GM18520 (cell line): ENCODE measurements at regions not wholly inside any gene's neighbourhood (a gene's known extent, or its start where the extent isn't known, plus 50 kb on each side); places are given as distances from the start of the nearest gene placed in this dataset.

Source experiments
- ATAC-seq: cut with Tn5 transposase; IDR thresholded peaks from one replicate; pipeline ENCODE4 v1.9.1; 2021; ENCODE audit not compliant: unreplicated experiment

DNA sequence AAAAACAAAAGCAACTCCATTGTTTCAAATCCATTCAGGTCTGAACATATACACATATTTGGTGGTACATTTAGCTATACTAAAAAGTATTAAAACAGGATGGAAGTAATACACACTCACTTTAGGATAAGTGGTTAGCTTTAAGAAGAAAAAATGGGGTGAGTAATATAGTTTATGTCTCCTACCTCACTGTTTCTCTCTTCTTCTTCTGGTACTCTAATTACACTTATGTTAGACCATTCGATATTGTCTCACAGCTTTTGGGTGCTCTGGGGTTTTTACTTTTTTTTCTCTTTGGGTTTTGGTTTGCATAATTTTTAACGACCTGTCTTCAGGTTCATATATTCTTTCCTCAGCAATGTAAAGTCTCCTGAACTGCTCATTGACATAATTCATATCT, 75.4 kb upstream of the AKAP13 start:
- no peak for ATAC-seq

- no peak for ATAC-seq
Observed at GRCh38 chr15:85306946-85307686, 73.3 kb upstream of the AKAP13 start.

DNA sequence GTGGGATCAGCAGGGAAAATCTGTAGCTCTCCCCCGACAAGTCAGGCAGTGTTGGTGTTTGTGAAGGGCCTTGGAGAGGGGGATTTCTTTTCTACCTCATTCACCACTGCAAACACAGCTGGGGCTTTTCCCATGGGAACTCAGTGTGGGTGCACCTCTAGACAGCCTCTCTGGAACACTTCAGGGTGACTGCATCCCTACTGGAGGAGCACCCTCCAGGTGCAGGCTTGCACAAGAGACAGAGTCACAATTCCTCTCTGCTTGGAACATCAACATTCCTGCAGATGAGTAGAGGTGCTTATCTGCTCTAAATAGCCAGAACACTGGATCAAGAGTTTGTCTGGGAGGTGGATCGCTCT, 72.7 kb upstream of the AKAP13 start:
- no peak for ATAC-seq

DNA sequence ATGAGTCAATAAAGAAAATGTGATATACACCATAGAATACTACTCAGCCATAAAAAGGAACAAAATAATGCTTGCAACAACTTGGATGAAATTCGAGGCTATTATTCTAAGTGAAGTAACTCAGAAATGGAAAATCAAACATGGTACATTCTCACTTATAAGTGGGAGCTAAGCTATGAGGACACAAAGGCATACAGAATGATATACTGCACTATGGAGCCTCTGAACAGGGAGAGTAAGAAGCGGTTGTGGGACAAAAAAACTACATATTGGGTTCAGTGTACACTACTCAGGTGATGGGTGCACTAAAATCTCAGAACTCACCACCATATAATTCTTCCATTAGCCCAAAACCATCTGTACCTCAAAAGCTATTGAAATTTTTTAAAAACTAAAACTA, 68.8 kb upstream of the AKAP13 start:
- ATAC-seq: no peak

DNA sequence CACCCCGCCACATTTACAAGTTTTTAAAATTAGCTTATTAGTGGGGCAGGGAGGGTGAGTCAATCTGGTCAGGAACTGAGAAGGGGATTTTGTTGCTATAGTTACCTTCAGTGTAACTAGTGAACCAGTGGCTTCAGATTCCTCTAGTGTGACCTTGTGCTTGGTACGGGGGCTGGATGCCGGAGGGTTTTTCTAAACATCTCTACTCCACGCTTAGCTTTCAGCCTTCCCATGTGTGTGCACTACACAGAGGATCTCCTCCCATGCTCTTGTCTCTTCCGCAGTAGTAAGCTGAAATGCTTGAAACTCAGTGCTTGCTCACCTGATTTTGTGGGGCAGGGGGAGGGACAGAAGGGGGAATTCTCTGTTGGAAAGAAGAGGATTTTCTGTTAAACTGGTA, 67.9 kb upstream of the AKAP13 start:
- ATAC-seq: peak; percentile 90

DNA sequence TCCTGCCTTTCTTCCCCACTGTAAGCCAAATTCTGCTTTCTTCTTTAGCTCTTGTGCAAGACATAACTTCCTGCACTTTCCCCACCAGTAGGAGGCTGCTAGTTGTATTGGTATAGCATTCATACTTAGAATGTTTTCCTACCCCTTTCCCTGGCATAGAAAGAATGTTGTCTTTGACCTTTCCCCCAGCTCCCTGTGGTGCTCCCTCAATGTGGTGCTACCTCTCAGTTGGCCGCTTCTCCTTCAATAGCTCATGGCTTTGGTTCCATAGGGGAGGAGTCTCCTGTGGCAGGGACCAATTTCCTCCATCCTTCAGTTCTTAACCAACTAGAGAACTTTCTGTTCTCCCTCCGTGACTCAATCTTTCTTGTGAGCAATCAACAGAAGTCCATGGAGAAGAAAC, 67.5 kb upstream of the AKAP13 start:
- no peak for ATAC-seq

DNA sequence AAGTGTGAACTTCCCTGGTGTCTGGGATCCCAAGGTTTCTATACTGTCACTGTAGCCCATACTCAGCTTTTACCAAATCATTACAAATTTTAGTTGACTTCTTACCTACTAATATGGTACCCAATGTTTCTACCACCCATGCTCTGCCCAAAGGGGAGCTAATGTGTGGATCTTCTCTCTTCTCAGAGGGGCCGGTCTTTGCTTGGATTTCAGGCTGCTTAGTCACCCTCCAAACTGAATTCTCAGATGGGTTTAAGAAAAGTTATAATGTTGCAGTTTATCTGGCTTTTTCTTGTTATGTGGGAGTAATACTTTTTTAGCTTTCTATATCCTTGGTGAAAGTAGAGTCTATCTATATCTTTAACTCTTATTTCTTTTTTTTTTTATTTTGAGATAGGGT, 67.1 kb upstream of the AKAP13 start:
- ATAC-seq: no peak

DNA sequence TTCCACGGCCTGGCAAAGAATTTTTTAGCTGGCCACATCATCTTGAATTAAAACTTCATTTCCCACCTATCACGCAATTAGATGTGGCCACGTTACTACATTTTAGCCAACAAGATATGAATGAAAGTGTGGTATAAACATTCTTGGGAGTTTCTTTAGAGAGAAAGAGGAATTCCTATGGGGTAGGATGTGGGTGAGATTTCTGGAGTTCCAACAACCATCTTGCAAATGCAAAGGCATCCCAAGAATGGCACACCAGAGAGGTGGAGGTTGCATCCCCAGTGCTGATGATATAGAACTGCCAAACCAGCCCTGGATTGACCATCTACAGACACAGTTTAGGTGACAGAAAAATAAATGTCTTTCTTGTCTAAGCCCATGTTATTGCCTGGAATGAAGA, 66.3 kb upstream of the AKAP13 start:
- no peak for ATAC-seq

- ATAC-seq: no peak
Observed at GRCh38 chr15:85314633-85315032, 65.8 kb upstream of the AKAP13 start.

GRCh38 chr15:85316244-85316934, 64.0 kb upstream of the AKAP13 start:
- ATAC-seq: no peak

DNA sequence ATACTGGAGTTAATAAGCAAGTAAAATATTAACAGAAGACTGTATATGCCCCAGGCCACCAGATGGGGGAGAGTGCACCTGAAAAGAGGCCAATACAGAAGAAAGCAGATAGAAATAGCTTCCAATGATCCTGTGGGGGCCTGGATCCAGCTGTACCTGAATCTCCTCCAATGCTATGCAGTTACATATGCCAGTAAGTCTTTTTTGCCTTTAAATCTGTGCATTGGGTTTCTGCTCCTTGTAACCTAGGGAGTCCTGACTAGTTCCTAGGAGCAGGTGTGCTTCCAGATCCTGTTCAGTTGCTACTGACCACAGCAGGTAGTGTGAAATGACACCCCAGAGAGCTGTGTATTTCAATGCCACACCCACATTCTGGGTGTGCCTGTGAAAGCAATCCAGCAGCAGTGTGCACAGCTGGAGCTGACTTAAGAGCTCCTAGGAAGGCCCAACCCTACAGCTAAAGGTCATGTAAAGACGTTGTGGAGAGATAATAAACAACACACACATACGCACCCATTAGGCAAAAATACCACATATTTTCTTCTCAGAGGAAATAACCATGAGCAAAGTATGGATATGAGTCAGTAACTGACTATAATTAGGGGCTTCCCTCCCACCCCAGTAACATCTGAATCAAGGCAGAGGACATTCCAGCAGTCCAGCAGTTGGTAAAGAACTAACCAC, 62.2 kb upstream of the AKAP13 start:
- peak; percentile 91 for ATAC-seq

DNA sequence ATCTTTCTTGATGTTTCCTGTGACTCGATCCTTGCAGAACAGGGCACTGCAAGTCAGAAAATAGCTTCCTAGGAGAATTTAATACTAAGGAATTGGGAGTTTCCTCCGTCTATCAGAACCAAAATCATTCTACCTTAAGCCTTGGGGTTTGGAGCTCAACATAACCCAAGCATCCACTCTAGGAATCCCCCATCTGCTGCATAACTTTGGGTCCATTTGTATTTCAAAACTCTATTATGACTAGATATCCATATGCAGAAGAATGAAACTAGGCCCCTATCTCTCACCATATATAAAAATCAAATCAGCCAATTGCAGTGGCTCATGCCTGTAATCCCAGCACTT, 61.7 kb upstream of the AKAP13 start:
- ATAC-seq: no peak

DNA sequence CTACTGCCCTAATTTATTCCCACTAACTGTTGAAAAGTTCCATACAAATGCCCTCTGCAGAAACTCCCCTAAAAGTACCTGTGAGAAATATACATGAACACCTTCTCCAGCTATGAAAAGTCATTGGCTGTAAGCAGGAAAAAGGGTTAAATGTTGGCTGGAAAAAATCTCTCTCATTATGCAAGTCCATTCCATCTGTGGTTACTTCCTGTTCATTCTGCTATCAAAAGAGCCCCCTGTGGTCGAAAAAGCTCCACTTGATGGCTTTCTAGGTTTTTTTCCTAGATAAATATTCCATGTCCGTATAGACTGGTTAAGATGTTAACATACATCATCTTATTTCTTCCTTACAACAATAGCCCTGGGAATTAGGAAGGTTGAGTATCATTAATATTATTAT, 56.2 kb upstream of the AKAP13 start:
- no peak for ATAC-seq

DNA sequence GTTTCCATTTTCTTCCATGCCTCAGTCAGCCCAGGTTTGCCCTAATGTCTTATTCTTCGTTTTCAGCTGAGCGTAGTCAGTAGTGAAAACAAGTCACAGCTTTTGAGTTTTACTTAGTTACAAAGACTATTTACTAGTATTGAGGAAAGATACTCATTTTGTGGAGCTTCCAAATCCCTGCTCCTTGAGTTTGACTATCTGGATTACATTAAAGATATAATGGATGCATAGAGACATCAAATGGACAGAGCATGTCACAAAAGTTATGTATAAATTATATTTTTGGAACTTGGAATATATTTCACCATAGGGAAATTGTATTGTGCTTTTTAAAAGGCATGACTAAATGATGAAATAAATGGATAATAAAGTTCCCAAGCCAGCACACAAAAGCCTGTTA, 54.6 kb upstream of the AKAP13 start:
- ATAC-seq: no peak

DNA sequence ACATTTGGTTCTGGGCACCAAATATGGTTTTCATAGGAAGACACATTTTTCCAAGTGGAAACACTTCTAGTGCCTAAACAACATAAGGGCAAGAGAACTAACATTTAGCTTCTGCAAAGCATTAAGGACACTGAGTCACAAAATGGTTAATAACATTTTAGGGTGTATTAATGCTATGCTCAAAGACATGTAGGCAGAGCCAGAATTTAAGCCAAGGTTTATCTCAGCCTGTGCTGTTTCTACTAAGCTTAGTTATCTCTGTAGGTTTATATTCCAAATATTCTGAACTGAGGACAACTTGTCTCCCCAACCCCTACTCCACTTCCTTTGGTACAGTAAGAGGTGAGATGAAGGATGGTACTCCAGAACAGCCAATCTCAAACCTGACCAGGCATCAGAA, 54.1 kb upstream of the AKAP13 start:
- ATAC-seq: no peak

DNA sequence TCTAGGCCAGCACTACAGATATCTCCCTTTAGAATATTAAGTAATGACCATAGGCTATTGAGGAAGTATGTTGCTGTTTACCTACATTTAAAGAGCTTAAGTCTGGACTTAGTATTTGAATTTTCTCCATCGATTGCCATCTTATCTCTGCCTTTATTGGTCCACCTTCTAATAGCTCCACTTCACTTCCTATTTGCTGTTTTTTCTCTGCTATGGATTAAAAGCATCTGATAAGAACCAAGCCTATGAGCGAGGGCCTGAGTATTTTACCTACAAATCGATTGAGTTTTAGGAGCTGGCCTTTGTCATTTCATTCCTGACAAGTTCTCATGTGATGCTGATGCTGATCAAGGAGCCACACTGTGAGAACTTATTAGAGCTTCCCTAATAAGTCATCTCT, 52.6 kb upstream of the AKAP13 start:
- ATAC-seq: no peak

DNA sequence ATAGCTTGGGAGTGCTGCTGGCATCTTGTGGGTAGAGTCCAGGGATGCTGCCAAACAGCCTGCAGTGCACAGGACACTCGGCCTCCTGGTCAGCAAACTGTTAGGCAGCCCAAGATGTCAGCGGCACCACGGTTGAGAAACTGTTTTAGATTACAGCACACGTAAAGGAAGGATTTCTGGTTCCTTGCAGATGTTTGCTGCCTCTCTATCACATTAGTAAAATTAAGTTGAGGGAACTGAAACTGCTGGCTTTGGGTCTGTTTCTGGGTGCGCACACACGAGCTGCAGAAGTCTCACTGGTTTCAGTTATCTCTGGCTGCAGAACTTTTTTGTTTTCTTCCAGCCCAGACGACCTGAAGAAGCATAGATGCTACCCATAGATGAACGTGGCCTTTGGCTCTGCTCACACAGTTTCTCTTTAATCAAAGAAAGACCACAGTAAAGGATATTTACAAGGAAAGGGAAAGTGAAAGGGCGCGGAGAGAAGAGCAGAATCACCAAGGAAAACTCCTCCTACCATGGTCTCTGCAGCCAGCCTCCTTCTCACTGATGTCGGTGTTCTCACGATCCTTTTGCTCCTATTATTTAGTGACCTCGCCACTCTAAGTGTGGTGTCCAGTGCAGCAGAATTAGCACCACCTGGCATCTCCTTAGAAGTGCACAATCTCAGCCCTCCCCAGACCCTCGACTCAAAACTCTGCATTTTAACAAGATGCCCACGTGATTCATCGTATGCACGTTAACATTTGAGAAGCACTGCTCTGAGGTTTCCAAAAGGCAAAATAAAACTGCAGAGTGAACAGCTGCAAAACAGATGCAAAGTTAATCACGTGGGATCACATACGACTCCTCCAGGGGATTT, 50.6 kb upstream of the AKAP13 start:
- peak; percentile 44 for ATAC-seq
